ENCODE measurements at regions not wholly inside any gene's neighbourhood (a gene's known extent, or its start where the extent isn't known, plus 50 kb on each side); places are given as distances from the start of the nearest gene placed in this dataset.
"Not testable (repeated sequence)": the region's sequence is repeated elsewhere in the genome, so short reads cannot be mapped to it uniquely, and the experiment has no call there.

DNA sequence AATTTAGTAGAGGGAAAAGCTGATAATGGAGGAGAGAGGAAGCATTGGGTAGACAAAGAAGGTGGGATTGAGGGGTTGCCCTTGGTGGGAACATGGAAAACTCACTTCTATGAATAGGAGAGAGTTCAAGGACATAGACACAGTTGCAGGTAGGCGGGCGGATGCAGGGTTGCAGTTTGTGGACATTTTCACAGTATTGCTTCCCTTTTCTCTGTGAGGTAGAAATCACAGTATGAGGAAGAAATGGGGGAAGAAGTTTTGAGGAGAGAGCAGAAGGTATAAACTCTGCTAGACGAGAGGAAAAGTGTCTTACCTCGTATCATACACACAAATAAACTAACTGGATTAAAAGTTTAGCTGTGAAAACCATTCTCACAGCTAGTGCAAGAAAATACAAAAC lies 200.7 kb upstream of the ECI2 start:
- no peak overlapping the region for H3K4me3 ChIP-seq (ENCODE audit: control insufficient read depth in 1 of 7, extremely low read depth in 1 of 7, insufficient read depth in 4 of 7, low read depth in 2 of 7, low read length in 6 of 7)
- H3K27ac ChIP-seq (ENCODE audit: insufficient read depth in 1 of 2, low read depth in 1 of 2, low read length in 2 of 2, poor library complexity in 1 of 2, severe bottlenecking in 2 of 2) = no peak overlapping the region
- no peaks in the 10 kb centered on the region for H3K4me1 ChIP-seq (ENCODE audit: control extremely low read depth in 1 of 4, control insufficient read depth in 4 of 4, insufficient read depth in 4 of 4, low read length in 3 of 4)
- 60% methylated on average over 2 of the region's 4 CpGs for WGBS (ENCODE audit: insufficient coverage)
- no peaks in the 10 kb centered on the region for H3K27me3 ChIP-seq (replicated peaks in 2 of 5; ENCODE audit: control insufficient read depth in 4 of 5, insufficient read depth in 5 of 5, low read length in 4 of 5)
- peaks cover 0 to 5% (median 0%) of the 10 kb centered on the region in 5 experiments for H3K9me3 ChIP-seq (ENCODE audit: control extremely low read depth in 1 of 5, control insufficient read depth in 4 of 5, insufficient read depth in 2 of 5, low read depth in 1 of 5, low read length in 4 of 5)
- CTCF ChIA-PET = no interaction called here
- H3K36me3 ChIP-seq (ENCODE audit: control insufficient read depth in 4 of 4, insufficient read depth in 4 of 4, low read length in 3 of 4) = no peaks in the 10 kb centered on the region
- no peak for DNase-seq
- POLR2A ChIA-PET = no interaction called here

DNA sequence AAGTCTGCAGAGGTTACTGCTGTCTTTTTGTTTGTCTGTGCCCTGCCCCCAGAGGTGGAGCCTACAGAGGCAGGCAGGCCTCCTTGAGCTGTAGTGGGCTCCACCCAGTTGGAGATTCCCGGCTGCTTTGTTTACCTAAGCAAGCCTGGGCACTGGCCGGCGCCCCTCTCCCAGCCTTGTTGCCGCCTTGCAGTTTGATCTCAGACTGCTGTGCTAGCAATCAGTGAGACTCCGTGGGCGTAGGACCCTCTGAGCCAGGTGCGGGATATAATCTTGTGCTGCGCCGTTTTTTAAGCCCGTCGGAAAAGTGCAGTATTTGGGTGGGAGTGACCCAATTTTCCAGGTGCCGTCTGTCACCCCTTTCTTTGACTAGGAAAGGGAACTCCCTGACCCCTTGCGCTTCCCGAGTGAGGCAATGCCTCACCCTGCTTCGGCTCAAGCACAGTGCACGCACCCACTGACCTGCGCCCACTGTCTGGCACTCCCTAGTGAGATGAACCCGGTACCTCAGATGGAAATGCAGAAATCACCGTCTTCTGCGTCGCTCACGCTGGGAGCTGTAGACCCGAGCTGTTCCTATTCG lies 198.9 kb upstream of the ECI2 start:
- WGBS (ENCODE audit: insufficient coverage) = 91% methylated on average over 6 of the region's 24 CpGs
- POLR2A ChIA-PET; H3K9me3 ChIP-seq (ENCODE audit: control extremely low read depth in 1 of 5, control insufficient read depth in 4 of 5, insufficient read depth in 2 of 5, low read depth in 1 of 5, low read length in 4 of 5); H3K36me3 ChIP-seq (ENCODE audit: control insufficient read depth in 4 of 4, insufficient read depth in 4 of 4, low read length in 3 of 4); CTCF ChIA-PET; H3K4me3 ChIP-seq (ENCODE audit: control insufficient read depth in 1 of 7, extremely low read depth in 1 of 7, insufficient read depth in 4 of 7, low read depth in 2 of 7, low read length in 6 of 7); H3K4me1 ChIP-seq (ENCODE audit: control extremely low read depth in 1 of 4, control insufficient read depth in 4 of 4, insufficient read depth in 4 of 4, low read length in 3 of 4); H3K27me3 ChIP-seq (replicated peaks in 2 of 5; ENCODE audit: control insufficient read depth in 4 of 5, insufficient read depth in 5 of 5, low read length in 4 of 5); DNase-seq; H3K27ac ChIP-seq (ENCODE audit: insufficient read depth in 1 of 2, low read depth in 1 of 2, low read length in 2 of 2, poor library complexity in 1 of 2, severe bottlenecking in 2 of 2): not testable (repeated sequence)

DNA sequence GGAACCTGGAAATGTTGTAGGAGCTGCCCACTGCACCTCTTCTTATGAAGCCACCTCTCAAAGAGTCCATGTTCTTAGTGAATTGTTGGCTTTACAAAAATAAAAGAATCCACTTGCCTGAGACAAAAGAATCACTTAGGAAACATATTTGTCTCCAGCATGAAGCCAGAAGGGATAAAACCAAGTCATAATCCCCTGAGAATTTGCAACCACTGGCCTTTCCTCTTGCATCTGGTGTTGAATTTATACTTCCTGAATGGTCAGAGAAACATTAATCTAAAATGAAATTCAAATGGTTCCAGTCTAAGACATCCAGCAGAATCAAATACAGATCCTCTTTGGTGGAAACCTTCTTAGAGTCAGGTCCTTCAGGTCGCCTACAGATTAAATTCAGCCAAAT lies 192.5 kb upstream of the ECI2 start:
- CTCF ChIA-PET = no interaction called here
- POLR2A ChIA-PET = no interaction called here
- Histone ChIP-seq H3K4me1 (ENCODE audit: control extremely low read depth in 1 of 4, control insufficient read depth in 4 of 4, insufficient read depth in 4 of 4, low read length in 3 of 4) (no peaks in the 10 kb centered on the region), H3K27ac (ENCODE audit: insufficient read depth in 1 of 2, low read depth in 1 of 2, low read length in 2 of 2, poor library complexity in 1 of 2, severe bottlenecking in 2 of 2) (no peak overlapping the region), H3K27me3 (replicated peaks in 2 of 5; ENCODE audit: control insufficient read depth in 4 of 5, insufficient read depth in 5 of 5, low read length in 4 of 5) (no peaks in the 10 kb centered on the region), H3K9me3 (ENCODE audit: control extremely low read depth in 1 of 5, control insufficient read depth in 4 of 5, insufficient read depth in 2 of 5, low read depth in 1 of 5, low read length in 4 of 5) (peaks cover 0 to 6% (median 0%) of the 10 kb centered on the region in 5 experiments), H3K36me3 (ENCODE audit: control insufficient read depth in 4 of 4, insufficient read depth in 4 of 4, low read length in 3 of 4) (no peaks in the 10 kb centered on the region), H3K4me3 (ENCODE audit: control insufficient read depth in 1 of 7, extremely low read depth in 1 of 7, insufficient read depth in 4 of 7, low read depth in 2 of 7, low read length in 6 of 7) (no peak overlapping the region)
- DNase-seq = no peak
- no CpG with 5 or more reads among the region's 1 CpG for WGBS (ENCODE audit: insufficient coverage)

DNA sequence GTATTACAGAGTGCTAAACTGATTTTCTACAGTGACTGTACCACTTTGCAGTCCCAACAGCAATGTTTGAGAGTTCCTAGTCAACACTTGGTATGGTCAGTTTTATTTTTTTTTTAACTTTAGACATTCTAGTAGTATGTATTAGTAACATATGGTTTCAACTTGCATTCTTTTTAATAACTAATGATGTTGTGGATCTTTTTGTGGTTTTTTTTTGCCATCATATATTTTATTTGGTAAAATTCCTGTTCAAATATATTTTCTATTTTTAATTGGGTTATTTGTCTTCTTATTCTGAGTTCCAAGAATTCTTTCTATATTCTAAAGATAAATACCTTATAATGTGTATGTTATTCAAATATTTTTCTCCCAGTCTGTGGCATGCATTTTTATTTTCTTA lies 189.4 kb upstream of the ECI2 start:
- CTCF ChIA-PET = interaction anchor here (0.9 kb wide), 1 partner anchor 7 kb away, joined by 3 read pairs; no protein-coding TSS in a partner anchor
- H3K36me3 ChIP-seq (ENCODE audit: control insufficient read depth in 4 of 4, insufficient read depth in 4 of 4, low read length in 3 of 4) = no peaks in the 10 kb centered on the region
- POLR2A ChIA-PET = no interaction called here
- peaks cover 0 to 13% (median 4%) of the 10 kb centered on the region in 4 experiments for H3K4me1 ChIP-seq (ENCODE audit: control extremely low read depth in 1 of 4, control insufficient read depth in 4 of 4, insufficient read depth in 4 of 4, low read length in 3 of 4)
- no peaks in the 10 kb centered on the region for H3K27me3 ChIP-seq (replicated peaks in 2 of 5; ENCODE audit: control insufficient read depth in 4 of 5, insufficient read depth in 5 of 5, low read length in 4 of 5)
- peaks cover 0 to 6% (median 0%) of the 10 kb centered on the region in 5 experiments for H3K9me3 ChIP-seq (ENCODE audit: control extremely low read depth in 1 of 5, control insufficient read depth in 4 of 5, insufficient read depth in 2 of 5, low read depth in 1 of 5, low read length in 4 of 5)
- no peak overlapping the region for H3K27ac ChIP-seq (ENCODE audit: insufficient read depth in 1 of 2, low read depth in 1 of 2, low read length in 2 of 2, poor library complexity in 1 of 2, severe bottlenecking in 2 of 2)
- DNase-seq = no peak
- H3K4me3 ChIP-seq (ENCODE audit: control insufficient read depth in 1 of 7, extremely low read depth in 1 of 7, insufficient read depth in 4 of 7, low read depth in 2 of 7, low read length in 6 of 7) = no peak overlapping the region

DNA sequence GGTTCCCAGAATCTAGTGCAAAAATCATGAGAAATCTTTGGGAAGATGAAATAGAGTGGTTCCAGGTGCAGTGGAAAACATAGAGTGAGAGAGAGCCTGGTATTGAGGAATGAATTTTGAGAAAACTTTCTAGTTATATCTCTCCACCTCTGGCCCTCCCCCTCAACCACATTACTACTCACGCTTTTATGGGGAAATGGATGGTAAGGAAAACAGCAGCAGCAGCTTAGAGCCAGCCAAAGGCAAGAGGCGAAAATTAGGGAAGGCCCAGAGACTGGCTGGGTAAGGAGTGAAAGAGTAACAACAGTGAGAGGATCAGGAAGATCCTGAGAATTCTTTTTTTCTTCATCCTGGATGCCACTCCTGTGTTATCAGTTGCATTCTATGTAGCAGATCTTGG lies 187.9 kb upstream of the ECI2 start:
- Histone ChIP-seq H3K9me3 (ENCODE audit: control extremely low read depth in 1 of 5, control insufficient read depth in 4 of 5, insufficient read depth in 2 of 5, low read depth in 1 of 5, low read length in 4 of 5) (peaks cover 0 to 6% (median 0%) of the 10 kb centered on the region in 5 experiments), H3K27ac (ENCODE audit: insufficient read depth in 1 of 2, low read depth in 1 of 2, low read length in 2 of 2, poor library complexity in 1 of 2, severe bottlenecking in 2 of 2) (no peak overlapping the region), H3K27me3 (replicated peaks in 2 of 5; ENCODE audit: control insufficient read depth in 4 of 5, insufficient read depth in 5 of 5, low read length in 4 of 5) (no peaks in the 10 kb centered on the region), H3K4me3 (ENCODE audit: control insufficient read depth in 1 of 7, extremely low read depth in 1 of 7, insufficient read depth in 4 of 7, low read depth in 2 of 7, low read length in 6 of 7) (no peak overlapping the region), H3K4me1 (ENCODE audit: control extremely low read depth in 1 of 4, control insufficient read depth in 4 of 4, insufficient read depth in 4 of 4, low read length in 3 of 4) (peaks cover 0 to 17% (median 9%) of the 10 kb centered on the region in 4 experiments), H3K36me3 (ENCODE audit: control insufficient read depth in 4 of 4, insufficient read depth in 4 of 4, low read length in 3 of 4) (no peaks in the 10 kb centered on the region)
- no peak for DNase-seq
- WGBS (ENCODE audit: insufficient coverage) = no CpG with 5 or more reads among the region's 2 CpGs
- POLR2A ChIA-PET = no interaction called here
- CTCF ChIA-PET = no interaction called here

DNA sequence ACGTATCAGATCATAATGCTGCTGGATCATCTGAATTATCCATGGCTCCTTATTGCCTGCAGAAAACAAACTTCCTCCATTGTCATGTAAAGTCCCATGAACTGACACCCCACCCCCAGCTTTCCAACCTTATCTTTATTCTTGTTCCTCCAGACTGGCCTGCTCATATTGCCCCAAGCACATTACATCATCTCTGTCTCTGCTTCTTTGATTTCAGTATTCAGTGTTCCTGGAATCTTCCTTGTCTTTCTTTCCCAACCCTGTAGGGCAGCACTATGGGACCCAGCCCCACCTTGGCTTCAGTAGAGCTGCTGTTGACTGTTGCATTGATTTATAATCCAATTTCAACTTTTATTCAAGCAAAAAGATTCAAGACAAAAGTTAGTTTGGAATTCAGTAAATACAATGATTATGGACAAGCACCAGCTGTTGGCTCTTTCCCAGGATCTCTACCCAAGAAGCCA lies 187.5 kb upstream of the ECI2 start:
- ChIA-PET POLR2A (no interaction called here), CTCF (no interaction called here)
- Histone ChIP-seq H3K36me3 (ENCODE audit: control insufficient read depth in 4 of 4, insufficient read depth in 4 of 4, low read length in 3 of 4) (no peaks in the 10 kb centered on the region), H3K4me3 (ENCODE audit: control insufficient read depth in 1 of 7, extremely low read depth in 1 of 7, insufficient read depth in 4 of 7, low read depth in 2 of 7, low read length in 6 of 7) (no peak overlapping the region), H3K9me3 (ENCODE audit: control extremely low read depth in 1 of 5, control insufficient read depth in 4 of 5, insufficient read depth in 2 of 5, low read depth in 1 of 5, low read length in 4 of 5) (peaks cover 0 to 6% (median 0%) of the 10 kb centered on the region in 5 experiments), H3K4me1 (ENCODE audit: control extremely low read depth in 1 of 4, control insufficient read depth in 4 of 4, insufficient read depth in 4 of 4, low read length in 3 of 4) (peaks cover 3 to 20% (median 12%) of the 10 kb centered on the region in 4 experiments), H3K27me3 (replicated peaks in 2 of 5; ENCODE audit: control insufficient read depth in 4 of 5, insufficient read depth in 5 of 5, low read length in 4 of 5) (no peaks in the 10 kb centered on the region), H3K27ac (ENCODE audit: insufficient read depth in 1 of 2, low read depth in 1 of 2, low read length in 2 of 2, poor library complexity in 1 of 2, severe bottlenecking in 2 of 2) (no peak overlapping the region)
- 100% methylated on average over 1 of the region's 1 CpG for WGBS (ENCODE audit: insufficient coverage)
- no peak for DNase-seq

DNA sequence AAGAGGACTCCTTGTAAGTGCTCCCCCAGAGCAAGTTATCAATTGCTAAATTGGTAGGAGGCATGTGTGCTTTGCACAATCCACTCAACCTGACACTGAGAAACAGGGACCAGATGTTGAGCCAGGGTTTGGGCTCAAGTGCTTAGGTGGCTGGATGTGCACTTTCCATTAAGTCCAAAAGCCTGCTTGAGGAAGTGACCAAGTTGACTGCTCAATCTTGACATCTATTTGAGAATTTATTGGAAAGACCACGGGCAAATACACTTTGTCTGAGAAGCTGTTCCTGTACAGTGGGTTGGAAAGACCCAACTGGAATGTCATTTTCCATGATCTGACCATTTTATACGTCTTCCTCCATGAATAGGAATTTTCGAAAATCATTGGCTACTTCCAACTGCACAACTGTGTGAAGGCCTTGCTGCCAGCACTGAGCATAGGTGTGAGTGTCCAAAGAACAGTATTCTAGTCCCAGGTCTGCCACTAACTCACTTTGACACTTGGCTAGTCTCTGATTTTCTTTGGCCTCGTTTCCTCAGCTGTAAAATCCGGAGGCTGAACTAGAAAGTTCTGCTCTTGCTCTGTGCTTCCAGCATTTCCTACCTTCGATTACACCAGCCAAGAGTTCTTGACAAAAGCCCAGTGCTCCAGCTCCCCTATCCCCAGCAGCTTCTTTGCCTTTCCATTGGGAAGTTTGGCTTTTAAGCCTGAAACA lies 186.9 kb upstream of the ECI2 start:
- H3K27ac ChIP-seq (ENCODE audit: insufficient read depth in 1 of 2, low read depth in 1 of 2, low read length in 2 of 2, poor library complexity in 1 of 2, severe bottlenecking in 2 of 2) = no peak overlapping the region
- WGBS (ENCODE audit: insufficient coverage) = 97% methylated on average over 6 of the region's 6 CpGs
- POLR2A ChIA-PET = no interaction called here

More for the DNA sequence above, 186.9 kb upstream of the ECI2 start:
- CTCF ChIA-PET = no interaction called here
- Histone ChIP-seq H3K36me3 (ENCODE audit: control insufficient read depth in 4 of 4, insufficient read depth in 4 of 4, low read length in 3 of 4) (no peaks in the 10 kb centered on the region), H3K9me3 (ENCODE audit: control extremely low read depth in 1 of 5, control insufficient read depth in 4 of 5, insufficient read depth in 2 of 5, low read depth in 1 of 5, low read length in 4 of 5) (peaks cover 0 to 6% (median 0%) of the 10 kb centered on the region in 5 experiments), H3K4me3 (ENCODE audit: control insufficient read depth in 1 of 7, extremely low read depth in 1 of 7, insufficient read depth in 4 of 7, low read depth in 2 of 7, low read length in 6 of 7) (no peak overlapping the region), H3K4me1 (ENCODE audit: control extremely low read depth in 1 of 4, control insufficient read depth in 4 of 4, insufficient read depth in 4 of 4, low read length in 3 of 4) (peaks cover 9 to 26% (median 18%) of the 10 kb centered on the region in 4 experiments), H3K27me3 (replicated peaks in 2 of 5; ENCODE audit: control insufficient read depth in 4 of 5, insufficient read depth in 5 of 5, low read length in 4 of 5) (no peaks in the 10 kb centered on the region)
- DNase-seq = no peak
